Uterus (tissue), 2 donors: ENCODE measurements at regions not wholly inside any gene's neighbourhood (a gene's known extent, or its start where the extent isn't known, plus 50 kb on each side); places are given as distances from the start of the nearest gene placed in this dataset.

Source experiments
- POLR2A ChIP-seq, 2 donors: fragments of 450-650 bp; IDR thresholded peaks; one replicate each; pipeline ENCODE4 v1.6.1; 2016; ENCODE audit warnings: antibody characterized with exemption in 2 of 2, mild to moderate bottlenecking in 1 of 2, moderate library complexity in 1 of 2
- TF ChIP-seq, protein P1 (sequence below), 4 experiments: fragments of 200-600 bp in 2 of 4; fragments of 450-650 bp in 2 of 4; sonication (generic) in 2 of 4; IDR thresholded peaks; one replicate each; pipeline ENCODE4 v1.5.1; 2016 to 2019; ENCODE audit warnings: antibody characterized with exemption in 4 of 4, mild to moderate bottlenecking in 2 of 4, moderate library complexity in 1 of 4

DNA sequence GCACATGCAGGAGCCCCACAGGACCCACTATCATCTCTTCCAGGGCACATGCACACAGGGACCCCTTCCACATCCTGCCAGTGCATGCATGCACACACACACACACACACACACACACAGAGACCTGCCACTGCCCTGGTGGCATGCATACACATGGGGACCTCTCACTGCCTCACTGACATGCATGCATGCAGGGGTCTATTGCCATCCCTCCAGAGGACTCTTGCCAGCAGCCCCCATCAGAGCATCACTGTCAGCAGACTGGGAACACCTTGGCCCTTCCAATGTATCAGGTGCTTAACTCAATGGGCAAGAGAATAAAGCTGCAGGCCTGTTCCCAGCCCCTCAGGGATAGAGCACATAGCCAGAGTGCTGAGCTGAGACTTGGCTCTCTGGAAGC lies 433.6 kb upstream of the PPP1R2C start:
- TF ChIP-seq, protein P1, sequence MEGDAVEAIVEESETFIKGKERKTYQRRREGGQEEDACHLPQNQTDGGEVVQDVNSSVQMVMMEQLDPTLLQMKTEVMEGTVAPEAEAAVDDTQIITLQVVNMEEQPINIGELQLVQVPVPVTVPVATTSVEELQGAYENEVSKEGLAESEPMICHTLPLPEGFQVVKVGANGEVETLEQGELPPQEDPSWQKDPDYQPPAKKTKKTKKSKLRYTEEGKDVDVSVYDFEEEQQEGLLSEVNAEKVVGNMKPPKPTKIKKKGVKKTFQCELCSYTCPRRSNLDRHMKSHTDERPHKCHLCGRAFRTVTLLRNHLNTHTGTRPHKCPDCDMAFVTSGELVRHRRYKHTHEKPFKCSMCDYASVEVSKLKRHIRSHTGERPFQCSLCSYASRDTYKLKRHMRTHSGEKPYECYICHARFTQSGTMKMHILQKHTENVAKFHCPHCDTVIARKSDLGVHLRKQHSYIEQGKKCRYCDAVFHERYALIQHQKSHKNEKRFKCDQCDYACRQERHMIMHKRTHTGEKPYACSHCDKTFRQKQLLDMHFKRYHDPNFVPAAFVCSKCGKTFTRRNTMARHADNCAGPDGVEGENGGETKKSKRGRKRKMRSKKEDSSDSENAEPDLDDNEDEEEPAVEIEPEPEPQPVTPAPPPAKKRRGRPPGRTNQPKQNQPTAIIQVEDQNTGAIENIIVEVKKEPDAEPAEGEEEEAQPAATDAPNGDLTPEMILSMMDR (IDR thresholded peaks at IDR 0.05) = no peak
- no peak for TF ChIP-seq POLR2A (IDR thresholded peaks at IDR 0.05)
